ENCODE measurements at regions not wholly inside any gene's neighbourhood (a gene's known extent, or its start where the extent isn't known, plus 50 kb on each side); places are given as distances from the start of the nearest gene placed in this dataset.

- TF ChIP-seq CTCF (IDR thresholded peaks at IDR 0.05) (no peak), POLR2A (IDR thresholded peaks at IDR 0.05) (no peak)
These were observed 365.5 kb downstream of the TNS3 start for GRCh38 chr7:47216439-47216838.

Data from thyroid gland (tissue), 4 donors.